NCI-H2227 (cell line): ENCODE measurements at regions not wholly inside any gene's neighbourhood (a gene's known extent, or its start where the extent isn't known, plus 50 kb on each side); places are given as distances from the start of the nearest gene placed in this dataset.

ENCODE experiments used
- DNase-seq: peaks from one replicate; lab custom pipeline; 2025; ENCODE audit not compliant: unreplicated experiment; lab: John Stamatoyannopoulos, UW

DNA sequence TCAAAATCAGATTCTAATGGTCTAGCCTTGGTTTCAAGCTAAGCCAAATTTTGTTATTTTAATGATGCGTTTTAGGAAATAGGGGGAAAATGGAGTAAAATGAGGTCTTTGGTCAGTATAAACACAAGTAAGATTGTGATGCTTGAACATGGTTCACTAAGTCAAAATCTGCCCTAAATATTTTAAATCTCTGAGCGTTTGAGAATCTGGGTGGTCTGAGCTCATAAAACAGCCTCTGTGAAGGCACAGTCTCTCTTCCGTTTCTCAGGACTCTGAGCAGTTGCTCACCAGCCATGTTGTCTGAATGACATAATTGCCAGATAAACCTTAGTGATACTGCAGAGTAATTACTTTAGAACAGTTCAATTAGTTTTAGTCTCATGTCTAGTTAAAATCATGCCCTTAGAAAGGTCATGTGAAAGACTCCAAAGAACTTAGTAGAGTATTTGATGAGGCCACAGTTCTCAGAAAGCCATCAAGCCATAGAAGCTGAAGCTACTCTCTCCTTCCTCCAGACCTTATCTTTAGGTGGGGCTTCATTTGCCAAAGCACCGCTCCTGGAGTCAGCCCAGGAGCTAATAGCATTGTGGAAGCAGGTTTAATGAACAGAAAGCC is 257.1 kb upstream of the MAP3K1 start:
- no peak for DNase-seq

DNA sequence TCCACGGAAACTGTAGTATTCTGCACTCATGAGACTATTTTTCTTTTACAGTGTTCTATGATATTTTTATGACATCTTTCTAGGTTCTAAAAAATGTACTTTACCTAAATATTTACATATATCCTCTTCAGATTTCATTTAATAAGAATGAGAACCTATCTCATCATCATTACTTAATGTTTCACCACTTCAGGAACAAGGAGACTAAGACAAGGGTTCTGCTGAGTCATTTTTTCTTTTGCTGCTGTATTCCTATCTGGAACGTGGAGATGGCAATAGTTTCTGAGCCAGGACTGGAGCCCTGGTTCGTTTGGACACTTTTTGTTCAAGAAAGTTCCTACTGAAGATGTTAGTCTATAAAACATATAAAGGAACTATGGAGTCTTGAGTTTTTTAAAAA is 258.2 kb upstream of the MAP3K1 start:
- no peak for DNase-seq

DNA sequence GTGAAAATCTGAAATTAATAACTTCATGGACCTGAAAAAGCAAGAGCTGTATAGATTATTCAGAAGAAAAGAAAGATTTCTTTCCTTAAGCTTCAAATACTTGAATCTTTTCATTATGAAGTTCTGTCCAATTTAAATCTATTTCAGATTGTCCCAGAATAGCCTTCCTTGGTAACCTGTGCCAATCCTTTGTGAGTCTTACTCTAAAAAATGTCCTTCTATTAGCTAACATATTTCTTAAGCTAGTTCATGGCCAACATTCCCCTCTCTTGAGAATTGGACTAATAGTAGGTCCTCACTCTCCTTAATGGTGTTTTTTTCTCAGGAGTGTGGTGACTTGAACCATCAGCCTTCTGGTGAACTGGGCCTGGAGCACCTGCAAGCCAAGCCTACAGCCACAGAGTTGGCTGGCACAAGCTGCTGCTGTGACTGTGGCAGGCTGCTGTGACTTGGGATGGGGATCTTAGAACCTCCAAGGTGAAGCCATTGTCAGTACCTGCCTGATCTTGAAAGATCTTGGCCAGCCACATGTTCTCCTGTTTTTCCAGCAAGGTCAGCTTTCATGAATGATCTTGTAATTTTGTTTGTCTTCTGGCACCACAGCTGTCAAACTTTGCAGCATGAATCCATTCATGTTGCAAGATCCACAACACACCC is 262.6 kb upstream of the MAP3K1 start:
- DNase-seq, result no peak

DNA sequence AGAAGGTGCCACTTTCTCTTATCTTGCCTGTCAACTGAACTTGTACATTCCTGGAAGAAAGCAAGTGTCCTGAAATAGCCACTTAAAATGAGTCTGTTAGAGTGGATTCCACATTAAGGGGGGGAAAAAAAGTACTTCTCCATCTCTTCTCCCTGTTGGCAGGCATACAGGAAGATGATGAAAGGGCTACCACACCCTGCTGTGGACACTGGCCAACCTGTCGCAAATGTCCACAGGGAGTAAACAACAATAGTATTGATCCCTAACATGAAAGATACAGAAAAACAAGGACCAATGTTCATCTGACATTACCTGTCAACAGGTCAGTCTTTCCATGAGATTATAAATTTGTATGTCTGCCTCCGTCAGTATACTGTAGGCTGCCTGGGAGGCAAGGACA is 265.1 kb upstream of the MAP3K1 start:
- DNase-seq, result no peak

DNA sequence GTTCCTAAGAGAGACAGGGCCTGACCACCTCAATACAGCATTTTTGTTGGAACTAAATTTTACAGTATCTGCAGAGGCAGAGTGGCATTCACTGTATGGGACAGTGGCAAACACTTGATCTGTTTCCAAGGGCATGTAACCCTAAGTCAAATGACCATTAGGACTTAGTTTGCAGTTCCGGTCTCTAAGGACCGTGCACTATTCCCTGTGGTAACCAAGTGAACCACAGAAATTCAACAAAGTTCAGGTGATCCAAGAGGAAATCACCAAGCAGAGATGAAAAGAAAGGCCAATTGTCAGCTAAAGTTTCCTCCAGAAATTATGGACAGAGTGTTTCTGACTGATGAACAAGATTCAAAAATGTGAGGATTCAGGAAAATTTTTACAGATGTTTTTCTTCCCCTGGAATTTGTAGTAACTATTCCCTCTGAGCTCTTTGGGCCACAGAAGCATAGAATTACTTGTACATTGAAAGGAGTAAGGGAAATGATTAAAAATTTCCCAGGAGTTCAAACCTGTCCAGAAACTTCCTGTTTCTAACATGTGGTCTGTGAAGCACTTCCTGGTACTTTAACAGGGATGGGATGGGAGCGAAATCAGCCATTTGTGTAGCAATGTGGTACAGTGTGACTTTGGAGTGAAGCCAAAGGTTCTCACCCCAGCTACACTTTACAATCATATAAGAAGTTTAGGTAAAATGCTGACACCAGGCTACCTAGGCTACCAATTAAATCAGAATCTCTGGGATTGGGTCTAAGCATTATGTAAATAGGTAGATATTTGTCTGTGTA is 266.1 kb upstream of the MAP3K1 start:
- DNase-seq, result no peak

DNA sequence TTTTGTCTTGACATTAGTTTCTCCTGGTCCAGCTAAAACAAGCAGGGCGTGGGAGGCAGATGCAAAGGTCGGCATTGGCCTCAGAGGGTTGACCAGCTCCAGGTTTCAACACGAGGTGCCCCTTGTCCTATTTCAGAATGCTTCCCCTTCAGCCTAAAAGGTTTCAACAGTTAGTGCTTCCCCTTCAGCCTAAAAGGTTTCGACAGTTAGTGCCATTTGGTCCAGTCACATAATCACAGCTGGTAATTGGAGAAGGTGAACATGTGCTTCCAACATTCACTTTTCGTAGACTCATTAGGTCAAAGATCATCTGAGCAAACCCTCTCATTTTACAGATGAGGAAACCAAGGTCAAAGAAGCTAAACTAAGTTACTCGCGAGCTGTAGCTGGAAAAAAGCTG is 270.3 kb upstream of the MAP3K1 start:
- DNase-seq, result no peak

DNA sequence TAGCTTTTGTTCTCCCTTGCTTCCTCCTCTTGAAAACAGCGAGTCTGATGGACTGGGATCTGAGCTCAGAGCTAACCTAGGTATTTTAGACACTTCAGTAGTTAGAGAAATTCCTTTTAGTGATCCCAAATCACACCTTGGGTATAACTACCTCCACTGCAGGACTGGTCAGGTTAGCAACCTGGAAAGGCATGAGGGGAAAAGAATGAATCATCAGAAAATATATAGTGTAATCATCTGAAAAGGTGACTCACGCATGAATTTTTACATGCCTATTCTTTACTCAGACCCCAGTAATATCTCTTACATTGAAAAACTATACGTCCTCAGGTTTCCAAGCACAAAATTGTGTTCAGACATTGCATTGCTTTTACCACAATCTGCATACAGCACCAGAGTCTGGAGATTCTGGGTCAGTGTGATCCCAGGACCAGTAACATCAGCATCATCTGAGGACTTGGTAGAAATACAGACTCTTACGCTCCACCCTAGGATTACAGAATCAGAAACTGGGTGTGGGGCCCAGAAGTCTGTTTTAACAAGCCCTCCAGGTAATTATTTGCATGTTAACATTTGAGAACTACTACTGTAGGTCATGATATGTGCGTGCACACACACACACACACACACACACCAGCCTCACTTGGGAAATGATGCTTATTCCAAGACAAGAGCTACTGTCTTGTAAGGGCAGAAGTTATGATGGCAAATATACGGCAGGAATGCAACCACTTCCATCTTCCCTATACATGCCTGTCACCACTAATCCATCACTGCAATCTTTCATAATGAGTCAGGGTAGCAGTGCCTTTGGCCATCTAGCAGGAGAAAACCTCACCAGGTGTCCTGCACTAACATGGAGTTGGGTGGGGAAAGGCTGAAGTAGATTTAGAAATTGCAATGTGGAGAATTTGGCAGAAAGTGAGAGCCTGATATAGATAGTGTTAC is 271.6 kb upstream of the MAP3K1 start:
- DNase-seq, result no peak

DNA sequence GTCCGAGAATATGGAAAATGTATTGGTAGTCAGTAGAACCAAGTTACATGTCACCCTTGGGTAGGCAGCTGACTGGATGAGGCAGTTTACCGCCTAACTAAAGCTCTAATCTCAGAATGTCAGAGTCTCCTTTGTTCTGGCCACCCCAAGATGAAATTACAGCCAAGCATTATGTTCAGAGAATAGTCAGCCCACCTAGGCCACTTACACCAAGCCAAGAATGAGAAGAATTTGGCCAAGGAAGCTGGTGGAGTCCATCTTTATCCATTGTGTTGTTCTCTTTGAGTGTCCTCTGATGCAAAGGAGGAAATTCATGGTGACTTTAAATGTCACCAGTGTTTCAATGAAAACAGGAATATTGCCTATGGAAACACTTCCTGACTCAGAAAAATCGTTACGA is 275.1 kb upstream of the MAP3K1 start:
- no peak for DNase-seq

DNA sequence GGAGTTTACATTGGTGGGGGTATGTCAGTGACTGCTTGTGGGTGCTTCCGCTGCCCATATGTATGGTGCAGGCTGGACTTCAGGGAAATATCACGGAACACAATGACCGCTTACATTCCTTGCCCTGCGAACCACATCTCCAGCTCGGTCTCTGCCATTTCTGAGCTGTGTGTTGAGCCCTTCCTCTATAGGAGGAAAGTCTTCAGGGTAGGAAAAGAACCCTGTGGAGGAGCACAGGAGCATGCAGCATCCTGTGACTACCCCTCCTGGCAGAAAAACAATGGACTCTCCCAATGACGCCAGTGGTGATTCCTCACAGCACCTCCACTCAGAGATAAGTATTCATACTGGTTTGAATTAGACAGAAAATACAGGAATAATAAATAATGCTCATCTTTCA is 276.8 kb upstream of the MAP3K1 start:
- no peak for DNase-seq

DNA sequence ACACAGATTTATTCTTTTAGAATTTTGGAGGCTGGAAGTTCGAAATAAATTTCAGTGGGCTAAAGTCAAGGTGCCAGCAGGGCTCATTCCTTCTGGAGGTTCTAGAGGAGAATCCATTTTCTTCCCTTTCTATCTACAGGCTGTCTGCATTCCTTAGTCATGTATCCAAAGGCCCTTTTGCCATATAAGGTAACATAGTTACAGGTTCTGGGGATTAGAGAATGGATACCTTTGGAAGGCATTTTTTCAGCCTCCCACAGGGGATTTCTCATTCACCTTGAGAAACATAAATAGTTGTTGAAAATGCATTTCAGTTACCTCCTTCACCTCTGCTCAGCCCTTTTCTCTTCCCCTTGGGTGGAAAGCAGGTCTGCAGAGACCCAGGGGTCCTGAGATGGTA is 280.0 kb upstream of the MAP3K1 start:
- DNase-seq, result no peak

DNA sequence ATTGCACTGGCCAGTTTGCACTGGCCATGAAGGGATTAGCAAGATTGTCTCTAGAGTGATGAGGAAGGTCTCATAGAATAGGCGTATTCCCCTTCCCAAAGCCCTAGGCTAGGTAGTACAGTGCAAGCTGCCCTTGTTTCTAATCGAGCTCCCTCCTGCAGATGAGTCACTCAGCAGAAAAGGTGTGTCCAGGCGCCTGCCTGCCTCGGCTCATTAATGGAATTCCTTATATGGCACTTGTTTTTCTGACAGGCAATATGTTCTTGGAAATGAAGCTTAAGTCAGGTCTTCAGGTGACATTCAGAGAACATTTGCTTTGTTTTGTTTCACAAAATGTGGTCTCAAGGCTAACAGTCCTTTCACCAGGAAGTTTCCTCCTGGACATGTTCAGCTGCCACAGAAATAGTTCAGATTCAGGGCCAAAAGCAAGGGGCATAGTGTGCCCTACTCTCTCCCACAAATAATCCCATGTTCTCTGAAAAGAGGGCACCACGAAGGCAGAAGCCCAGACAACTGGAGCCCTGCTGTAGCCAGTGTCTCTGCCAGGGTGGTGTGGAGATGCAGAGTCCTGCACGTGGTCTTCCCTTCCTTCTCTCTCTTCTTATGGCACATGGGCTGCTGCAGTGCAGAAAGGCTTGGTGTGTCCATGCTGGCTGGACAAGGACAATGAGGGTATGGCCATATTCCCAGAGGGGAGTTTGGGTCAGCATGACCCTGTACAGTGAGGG is 281.1 kb upstream of the MAP3K1 start:
- DNase-seq, result no peak

DNA sequence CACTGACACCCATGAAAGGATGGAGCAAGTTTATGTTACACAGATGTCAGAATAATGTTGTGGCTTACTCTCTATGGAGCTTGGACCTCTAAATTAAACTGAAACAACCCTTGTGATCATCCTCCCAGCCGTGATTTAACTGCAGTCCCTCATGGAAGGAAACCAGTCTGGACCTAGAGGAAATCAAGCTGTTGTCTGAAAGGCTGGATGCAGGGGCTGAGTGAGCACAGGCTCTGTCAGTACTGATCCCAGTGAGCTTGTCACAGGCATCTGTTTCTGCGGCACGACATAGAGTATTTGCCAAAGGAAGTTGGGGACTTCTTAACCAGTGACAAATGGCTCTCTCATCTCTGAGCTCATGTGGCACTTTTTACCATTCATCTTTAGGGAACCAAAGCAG is 282.9 kb upstream of the MAP3K1 start:
- no peak for DNase-seq

DNA sequence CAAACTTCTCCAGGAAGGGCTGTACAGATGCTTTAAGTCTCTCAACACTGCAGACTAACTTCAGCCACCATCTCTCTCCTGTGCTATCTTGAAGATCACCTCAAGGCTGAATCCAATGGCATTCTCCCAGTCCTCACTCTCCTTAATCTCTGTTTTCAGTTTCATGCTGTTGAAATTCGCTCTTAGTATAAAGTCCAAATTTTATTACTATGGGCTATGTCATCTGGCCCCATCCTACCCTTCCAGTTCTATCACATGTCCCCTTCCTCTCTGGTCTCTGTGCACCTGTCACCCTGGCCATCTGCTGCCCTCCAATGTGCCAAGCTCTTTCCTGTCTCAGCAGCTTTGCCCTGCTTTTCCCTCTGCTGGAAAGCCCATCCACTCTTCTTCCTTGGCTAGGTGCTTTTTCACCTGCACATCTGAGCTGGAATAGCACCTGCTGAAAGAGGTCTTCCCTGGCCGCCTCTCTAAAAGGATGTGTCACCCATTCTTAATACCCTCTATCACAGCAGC is 284.7 kb upstream of the MAP3K1 start:
- no peak for DNase-seq

DNA sequence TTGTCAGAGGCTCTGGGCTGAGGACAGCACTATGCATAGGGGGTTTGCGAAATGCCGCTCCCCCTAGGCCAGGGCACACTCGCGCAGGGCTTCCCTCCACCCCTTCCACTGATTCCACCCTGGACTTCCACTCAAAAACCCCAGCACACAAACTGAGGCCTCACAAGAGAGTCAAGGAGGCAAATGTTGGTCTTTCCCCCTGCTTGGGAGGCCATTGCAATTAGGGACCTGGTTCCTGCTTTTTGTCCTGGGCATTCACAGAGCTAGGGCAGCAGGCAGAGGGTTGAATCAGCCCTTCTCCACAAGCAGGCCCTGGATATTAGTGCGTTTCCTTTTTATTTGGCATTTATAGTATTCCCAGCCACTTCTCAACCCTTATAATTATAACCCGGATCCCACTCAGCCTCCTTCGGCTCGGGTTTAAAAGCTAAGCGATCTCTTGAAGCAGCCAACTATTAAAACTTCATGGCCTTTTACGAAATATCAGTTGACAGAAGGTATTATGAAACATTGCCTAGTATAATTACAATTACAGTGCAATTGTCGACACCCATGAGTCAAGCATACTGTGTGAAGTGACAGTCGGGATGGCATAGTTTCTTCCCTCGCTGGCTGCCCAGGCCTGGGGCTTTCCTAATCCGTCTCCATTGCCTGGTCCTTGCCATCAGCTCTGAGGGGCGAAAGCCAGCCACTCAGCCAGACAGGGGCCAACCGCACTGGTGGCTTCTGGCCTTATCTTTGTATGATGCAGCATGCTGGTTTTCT is 285.5 kb upstream of the MAP3K1 start:
- no peak for DNase-seq

DNA sequence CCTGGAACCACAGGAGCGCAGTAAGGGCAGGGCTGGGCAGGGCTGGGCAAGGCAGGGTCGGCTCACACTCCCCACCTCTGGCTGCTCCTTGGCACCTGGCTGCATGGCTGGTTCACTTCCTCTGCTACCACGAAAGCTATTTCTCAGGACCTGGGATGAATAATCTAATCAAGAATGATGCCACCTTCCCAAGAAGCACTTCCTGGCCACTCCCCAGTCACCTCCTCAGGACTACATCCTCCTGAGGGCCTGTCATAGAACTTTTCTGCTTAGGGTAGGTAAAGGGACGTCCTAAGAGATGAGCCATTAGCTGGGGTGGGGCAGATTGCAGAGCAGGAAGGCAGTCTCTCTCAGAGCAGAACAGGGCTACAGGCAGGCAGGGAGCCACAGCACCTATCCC is 288.2 kb upstream of the MAP3K1 start:
- no peak for DNase-seq

DNA sequence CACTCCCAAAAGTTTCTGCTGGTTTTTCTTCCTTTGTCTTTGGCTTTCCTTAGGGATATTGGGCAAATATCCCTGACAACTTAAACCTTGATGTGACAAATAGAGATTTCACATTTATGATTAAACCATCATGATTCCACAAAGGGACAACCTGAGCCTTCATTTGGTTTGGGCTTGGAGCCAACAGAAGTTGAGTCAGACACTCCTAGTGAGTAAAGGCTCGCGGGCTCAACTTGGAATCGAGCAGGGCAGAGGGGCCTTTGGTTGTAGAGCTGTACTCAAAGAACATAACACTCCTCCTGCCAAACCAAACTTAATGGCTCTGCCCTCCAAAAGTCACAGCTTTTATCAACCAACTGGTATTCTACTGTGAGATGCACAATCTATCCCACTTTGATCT is 290.2 kb upstream of the MAP3K1 start:
- no peak for DNase-seq

DNA sequence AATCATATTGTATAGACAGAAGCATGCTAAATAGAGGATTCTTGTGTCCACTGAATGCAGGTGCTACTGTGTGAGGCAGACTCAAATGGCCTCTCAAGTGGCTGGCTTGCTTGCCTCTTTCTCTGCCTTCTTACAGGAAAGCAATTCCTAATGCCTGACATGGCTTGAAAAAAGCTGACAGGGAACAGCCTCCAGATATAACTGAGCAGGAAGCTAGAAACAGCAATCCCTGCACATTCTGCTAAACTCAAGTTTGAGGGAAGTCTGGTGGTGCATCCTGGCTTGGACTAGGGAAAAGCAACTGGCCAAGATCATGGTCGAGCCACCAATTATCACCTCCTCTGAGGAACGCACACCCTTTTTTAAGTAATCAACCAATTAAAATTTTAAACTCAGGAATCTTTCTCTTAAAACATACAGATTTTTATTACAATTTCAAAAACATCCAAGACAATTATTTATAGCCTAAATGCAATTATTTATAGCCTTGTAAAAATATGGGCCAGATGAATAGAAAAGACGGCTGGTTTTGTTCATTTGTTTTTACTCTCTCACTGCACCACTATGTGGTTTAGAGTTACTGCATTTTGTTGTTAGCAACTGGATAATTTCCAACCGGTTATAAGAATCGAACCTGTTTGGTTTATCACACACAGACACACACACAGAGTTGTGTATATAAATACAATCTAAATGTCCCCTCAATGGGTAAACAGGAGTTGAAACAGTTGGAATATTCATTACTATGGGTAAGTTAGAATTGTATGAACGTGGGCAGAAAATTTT is 290.9 kb upstream of the ANKRD55 start:
- no peak for DNase-seq

DNA sequence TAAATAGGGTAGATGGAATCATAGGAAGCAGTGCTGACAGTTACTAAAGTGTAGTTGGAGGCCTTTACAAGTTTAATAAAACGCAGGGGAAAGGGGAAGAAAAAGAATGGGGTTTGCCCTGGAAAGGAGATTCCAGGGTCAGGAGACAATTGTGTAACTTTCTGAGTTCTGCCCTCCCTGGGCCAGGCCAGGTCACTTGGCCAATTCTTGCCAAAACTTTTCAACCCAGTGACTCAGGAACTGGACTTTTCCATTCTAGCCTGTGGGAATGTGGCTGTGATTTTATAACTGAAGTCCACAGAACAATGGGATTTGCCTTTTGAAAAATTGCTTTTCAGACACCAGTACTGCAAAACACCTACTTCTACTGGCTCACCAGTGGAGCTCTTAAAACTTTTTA is 289.8 kb upstream of the ANKRD55 start:
- no peak for DNase-seq

DNA sequence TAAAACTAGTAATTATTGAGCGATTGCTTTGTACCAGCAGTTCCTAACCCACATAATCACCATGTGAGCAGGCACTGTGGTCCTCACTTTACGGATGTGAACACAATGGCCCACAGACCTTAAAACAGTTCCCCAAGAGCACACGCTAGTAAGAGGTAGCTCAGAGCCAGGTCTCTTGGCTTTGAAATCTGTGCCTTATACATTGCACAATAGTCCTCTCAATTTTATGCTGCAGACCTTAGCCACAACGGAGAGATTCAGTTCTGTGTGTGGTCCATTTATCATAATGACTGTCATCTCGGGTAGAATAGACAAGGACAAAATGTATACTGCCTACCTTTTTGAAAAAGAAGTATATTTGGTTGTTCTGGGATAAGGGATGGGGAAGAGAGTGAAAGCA is 289.0 kb upstream of the ANKRD55 start:
- DNase-seq, result no peak
